ENCODE measurements at regions not wholly inside any gene's neighbourhood (a gene's known extent, or its start where the extent isn't known, plus 50 kb on each side); places are given as distances from the start of the nearest gene placed in this dataset.

DNA sequence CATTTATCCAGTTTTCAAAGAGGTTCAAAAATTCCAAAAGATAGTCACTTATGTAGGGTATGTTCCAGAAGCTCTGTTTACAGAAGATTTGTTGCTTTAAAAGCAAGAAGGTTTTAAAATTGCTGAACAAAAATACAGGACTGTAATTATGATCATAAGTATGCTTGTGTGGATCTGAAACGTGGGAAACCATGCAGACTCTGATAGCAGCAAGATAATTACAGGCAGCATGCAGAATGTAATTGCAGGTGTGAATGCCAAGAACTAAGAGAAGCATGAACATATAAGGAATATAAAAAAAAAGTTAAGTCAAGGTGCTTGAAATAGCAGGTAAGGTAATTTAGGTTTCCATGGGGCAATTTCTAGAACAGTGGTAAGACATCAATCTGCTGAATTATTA is 405.7 kb downstream of the ARL4A start:
- TF ChIP-seq, protein P1, sequence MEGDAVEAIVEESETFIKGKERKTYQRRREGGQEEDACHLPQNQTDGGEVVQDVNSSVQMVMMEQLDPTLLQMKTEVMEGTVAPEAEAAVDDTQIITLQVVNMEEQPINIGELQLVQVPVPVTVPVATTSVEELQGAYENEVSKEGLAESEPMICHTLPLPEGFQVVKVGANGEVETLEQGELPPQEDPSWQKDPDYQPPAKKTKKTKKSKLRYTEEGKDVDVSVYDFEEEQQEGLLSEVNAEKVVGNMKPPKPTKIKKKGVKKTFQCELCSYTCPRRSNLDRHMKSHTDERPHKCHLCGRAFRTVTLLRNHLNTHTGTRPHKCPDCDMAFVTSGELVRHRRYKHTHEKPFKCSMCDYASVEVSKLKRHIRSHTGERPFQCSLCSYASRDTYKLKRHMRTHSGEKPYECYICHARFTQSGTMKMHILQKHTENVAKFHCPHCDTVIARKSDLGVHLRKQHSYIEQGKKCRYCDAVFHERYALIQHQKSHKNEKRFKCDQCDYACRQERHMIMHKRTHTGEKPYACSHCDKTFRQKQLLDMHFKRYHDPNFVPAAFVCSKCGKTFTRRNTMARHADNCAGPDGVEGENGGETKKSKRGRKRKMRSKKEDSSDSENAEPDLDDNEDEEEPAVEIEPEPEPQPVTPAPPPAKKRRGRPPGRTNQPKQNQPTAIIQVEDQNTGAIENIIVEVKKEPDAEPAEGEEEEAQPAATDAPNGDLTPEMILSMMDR (conservative IDR thresholded peaks at IDR 0.05; ENCODE audit: low read depth in 2 of 2): no peak
- TF ChIP-seq, protein P2, sequence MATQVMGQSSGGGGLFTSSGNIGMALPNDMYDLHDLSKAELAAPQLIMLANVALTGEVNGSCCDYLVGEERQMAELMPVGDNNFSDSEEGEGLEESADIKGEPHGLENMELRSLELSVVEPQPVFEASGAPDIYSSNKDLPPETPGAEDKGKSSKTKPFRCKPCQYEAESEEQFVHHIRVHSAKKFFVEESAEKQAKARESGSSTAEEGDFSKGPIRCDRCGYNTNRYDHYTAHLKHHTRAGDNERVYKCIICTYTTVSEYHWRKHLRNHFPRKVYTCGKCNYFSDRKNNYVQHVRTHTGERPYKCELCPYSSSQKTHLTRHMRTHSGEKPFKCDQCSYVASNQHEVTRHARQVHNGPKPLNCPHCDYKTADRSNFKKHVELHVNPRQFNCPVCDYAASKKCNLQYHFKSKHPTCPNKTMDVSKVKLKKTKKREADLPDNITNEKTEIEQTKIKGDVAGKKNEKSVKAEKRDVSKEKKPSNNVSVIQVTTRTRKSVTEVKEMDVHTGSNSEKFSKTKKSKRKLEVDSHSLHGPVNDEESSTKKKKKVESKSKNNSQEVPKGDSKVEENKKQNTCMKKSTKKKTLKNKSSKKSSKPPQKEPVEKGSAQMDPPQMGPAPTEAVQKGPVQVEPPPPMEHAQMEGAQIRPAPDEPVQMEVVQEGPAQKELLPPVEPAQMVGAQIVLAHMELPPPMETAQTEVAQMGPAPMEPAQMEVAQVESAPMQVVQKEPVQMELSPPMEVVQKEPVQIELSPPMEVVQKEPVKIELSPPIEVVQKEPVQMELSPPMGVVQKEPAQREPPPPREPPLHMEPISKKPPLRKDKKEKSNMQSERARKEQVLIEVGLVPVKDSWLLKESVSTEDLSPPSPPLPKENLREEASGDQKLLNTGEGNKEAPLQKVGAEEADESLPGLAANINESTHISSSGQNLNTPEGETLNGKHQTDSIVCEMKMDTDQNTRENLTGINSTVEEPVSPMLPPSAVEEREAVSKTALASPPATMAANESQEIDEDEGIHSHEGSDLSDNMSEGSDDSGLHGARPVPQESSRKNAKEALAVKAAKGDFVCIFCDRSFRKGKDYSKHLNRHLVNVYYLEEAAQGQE (IDR thresholded peaks at IDR 0.05; ENCODE audit: unreplicated experiment): no peak
- TF ChIP-seq EZH2 (IDR thresholded peaks at IDR 0.05; ENCODE audit: low read depth, unreplicated experiment): no peak
- no peak for TF ChIP-seq JUNB (IDR thresholded peaks at IDR 0.05; ENCODE audit: unreplicated experiment)
- TF ChIP-seq POLR2AphosphoS5 (IDR thresholded peaks at IDR 0.05; ENCODE audit: low read depth): no peak
- TF ChIP-seq EZH2phosphoT487 (IDR thresholded peaks at IDR 0.05; ENCODE audit: unreplicated experiment): no peak
- no peak for TF ChIP-seq ZNF114 (CRISPR knock-in tag; IDR thresholded peaks at IDR 0.05)

Measured in GM23338 (cell line).